ENCODE measurements at regions not wholly inside any gene's neighbourhood (a gene's known extent, or its start where the extent isn't known, plus 50 kb on each side); places are given as distances from the start of the nearest gene placed in this dataset.

GRCh38 chr15:31262143-31262530 is 64.5 kb upstream of the KLF13 start:
- no peak overlapping the region for H2BK5ac ChIP-seq (ENCODE audit: low read depth, low read length)
- no peak overlapping the region for H2AFZ ChIP-seq (ENCODE audit: low read length)
- H2BK12ac ChIP-seq (ENCODE audit: low read depth, low read length) = no peak overlapping the region
- H3K4me2 ChIP-seq (ENCODE audit: insufficient read depth in 1 of 2, low read depth in 2 of 2, low read length in 2 of 2) = no peak overlapping the region
- ChIA-PET CTCF (ENCODE audit: partially characterized antibody) (interaction anchor here (1.0 to 1.2 kb wide), 2 partner anchors 130 to 171 kb away, joined by 3 read pairs; no protein-coding TSS in a partner anchor), POLR2A (ENCODE audit: partially characterized antibody) (no interaction called here)
- H4K91ac ChIP-seq (replicated peaks; ENCODE audit: insufficient read length, low read length) = no peak overlapping the region
- no peaks in the 10 kb centered on the region for H3K79me1 ChIP-seq (ENCODE audit: low read depth, low read length)
- H3K4me1 ChIP-seq (replicated peaks in 1 of 4; ENCODE audit: control insufficient read depth in 3 of 4, insufficient read depth in 4 of 4, low read length in 3 of 4) = peaks cover 0 to 3% (median 0%) of the 10 kb centered on the region in 4 experiments; a peak in 3 of 7 replicates
- H3K9ac ChIP-seq (replicated peaks in 1 of 4; ENCODE audit: extremely low read depth in 1 of 4, low read depth in 3 of 4, low read length in 3 of 4) = no peak overlapping the region
- H3K4me3 ChIP-seq (ENCODE audit: extremely low read depth in 1 of 4, insufficient read depth in 2 of 4, low read depth in 3 of 4, low read length in 4 of 4) = no peak overlapping the region
- no peak overlapping the region for H4K5ac ChIP-seq (ENCODE audit: insufficient read length, low read depth, low read length)
- no peaks in the 10 kb centered on the region for H3K9me3 ChIP-seq (ENCODE audit: insufficient read depth in 2 of 2, low read depth in 1 of 2, low read length in 1 of 2)
- no peak for DNase-seq (ENCODE audit: low read depth in 1 of 2, low spot score in 2 of 2)
- H3K14ac ChIP-seq (ENCODE audit: insufficient read length) = no peak overlapping the region
- H3K18ac ChIP-seq (ENCODE audit: extremely low read depth, low read length) = no peak overlapping the region
- H3K23me2 ChIP-seq (ENCODE audit: low read depth, low read length) = no peaks in the 10 kb centered on the region
- no peak overlapping the region for H3K23ac ChIP-seq (ENCODE audit: insufficient read length)
- H3K4ac ChIP-seq (replicated peaks; ENCODE audit: insufficient read length, low read depth, low read length) = no peak overlapping the region
- H4K20me1 ChIP-seq (replicated peaks in 1 of 2; ENCODE audit: control insufficient read depth in 1 of 2, insufficient read depth in 2 of 2, low read length in 2 of 2) = no peaks in the 10 kb centered on the region
- no peak overlapping the region for H3K27ac ChIP-seq (ENCODE audit: low read depth, low read length)
- H3K36me3 ChIP-seq (ENCODE audit: control insufficient read depth in 2 of 4, insufficient read depth in 4 of 4, low read length in 3 of 4) = no peaks in the 10 kb centered on the region
- H2AK5ac ChIP-seq (ENCODE audit: low read depth, low read length) = no peak overlapping the region
- H2BK20ac ChIP-seq (ENCODE audit: low read length) = no peak overlapping the region
- H4K8ac ChIP-seq (ENCODE audit: extremely low read depth, insufficient read depth, low read length) = no peak overlapping the region
- H2BK15ac ChIP-seq (ENCODE audit: low read length) = no peak overlapping the region
- no peak overlapping the region for H3K56ac ChIP-seq (replicated peaks; ENCODE audit: insufficient read length, low read depth, low read length)
- H3K79me2 ChIP-seq (ENCODE audit: control insufficient read depth in 1 of 2, insufficient read depth in 2 of 2, low read length in 2 of 2) = no peaks in the 10 kb centered on the region
- no peak overlapping the region for H2BK120ac ChIP-seq (replicated peaks; ENCODE audit: low read depth, low read length)
- 78% methylated on average over 4 of the region's 4 CpGs; no CpG with 5 or more reads in 1 of the 2 experiments for WGBS, 2 experiments (ENCODE audit: extremely low coverage in 1 of 2, insufficient coverage in 1 of 2, insufficient read length in 1 of 2, insufficient replicate concordance in 2 of 2, low coverage in 1 of 2, low lambda C conversion rate in 2 of 2, missing lambda C conversion rate in 1 of 2)
- no peak for FAIRE-seq
- H3K27me3 ChIP-seq (replicated peaks in 1 of 4; ENCODE audit: control insufficient read depth in 3 of 4, extremely low read depth in 1 of 4, insufficient read depth in 3 of 4, low read length in 3 of 4) = no peaks in the 10 kb centered on the region; a peak in 1 of 7 replicates
- no peak for TF ChIP-seq ZNF274 (IDR thresholded peaks at IDR 0.05; ENCODE audit: borderline replicate concordance, extremely low read depth, low read length)
- no peak for TF ChIP-seq PHF8 (conservative IDR thresholded peaks at IDR 0.05; ENCODE audit: low read depth, low read length)
- TF ChIP-seq, protein P1, sequence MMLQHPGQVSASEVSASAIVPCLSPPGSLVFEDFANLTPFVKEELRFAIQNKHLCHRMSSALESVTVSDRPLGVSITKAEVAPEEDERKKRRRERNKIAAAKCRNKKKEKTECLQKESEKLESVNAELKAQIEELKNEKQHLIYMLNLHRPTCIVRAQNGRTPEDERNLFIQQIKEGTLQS (IDR thresholded peaks at IDR 0.05; ENCODE audit: insufficient read depth, low read depth, low read length) = no peak
- TF ChIP-seq FOSL1 (IDR thresholded peaks at IDR 0.05; ENCODE audit: insufficient read depth, low read depth, low read length) = no peak
- TF ChIP-seq CTBP2 (IDR thresholded peaks at IDR 0.05; ENCODE audit: borderline replicate concordance, insufficient read depth, insufficient read length, low read length) = no peak
- TF ChIP-seq BCL11A (IDR thresholded peaks at IDR 0.05; ENCODE audit: low read depth in 2 of 2, low read length in 2 of 2) = no peak
- no peak for TF ChIP-seq ATF2 (IDR thresholded peaks at IDR 0.05; ENCODE audit: low read length)
- TF ChIP-seq KDM4A (IDR thresholded peaks at IDR 0.05; ENCODE audit: low read depth, low read length, severe bottlenecking) = no peak
- no peak for TF ChIP-seq JUN (IDR thresholded peaks at IDR 0.05; ENCODE audit: low read depth, low read length)
- no peak for TF ChIP-seq SIX5 (IDR thresholded peaks at IDR 0.05; ENCODE audit: low read depth, low read length)
- no peak for TF ChIP-seq RNF2 (IDR thresholded peaks at IDR 0.05; ENCODE audit: borderline replicate concordance, low read depth, low read length, missing control alignments, poor library complexity, severe bottlenecking)
- TF ChIP-seq CHD2 (IDR thresholded peaks at IDR 0.05; ENCODE audit: low read length) = no peak
